ENCODE measurements at regions not wholly inside any gene's neighbourhood (a gene's known extent, or its start where the extent isn't known, plus 50 kb on each side); places are given as distances from the start of the nearest gene placed in this dataset.

DNA sequence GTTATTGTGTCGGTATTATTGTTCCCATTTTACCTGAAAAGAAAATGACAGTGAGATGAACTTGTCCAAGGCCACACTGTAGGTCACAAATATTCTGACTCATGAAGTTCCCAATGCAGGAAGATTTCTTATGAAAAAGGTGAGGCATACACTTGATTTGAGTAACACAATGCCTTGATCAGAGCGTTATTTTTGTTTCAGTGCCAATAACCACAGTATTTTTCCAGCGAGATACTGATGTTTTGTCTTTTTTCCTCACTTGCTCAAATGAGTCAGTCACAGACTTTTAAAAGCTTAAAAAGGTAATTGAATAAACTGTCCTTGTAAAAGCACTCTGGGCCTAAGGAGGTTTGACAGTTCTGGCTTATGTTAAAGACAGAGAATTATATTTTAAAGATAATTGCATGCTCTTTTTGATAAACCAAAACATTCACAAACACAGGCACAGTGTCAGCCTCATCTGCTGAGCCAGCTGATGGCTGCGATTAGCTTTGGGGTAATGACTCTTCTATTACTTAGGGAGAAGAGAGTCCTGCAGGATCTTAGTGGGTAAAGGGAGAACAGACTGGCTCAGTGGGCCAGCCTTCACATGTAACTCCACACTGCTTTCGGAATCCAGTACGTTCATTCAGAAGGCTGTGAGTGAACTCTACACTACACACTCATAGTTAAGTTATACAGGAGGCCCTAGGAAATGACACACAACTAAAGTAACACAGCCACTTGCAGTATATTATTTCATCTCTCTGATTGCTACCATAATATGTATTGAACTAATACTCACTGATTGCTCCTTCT is 165.5 kb upstream of the CD180 start (continued):
- TF ChIP-seq CREB5 (CRISPR knock-in tag; IDR thresholded peaks at IDR 0.05; ENCODE audit: low read depth) (0 out of 2 replicates have a peak, but pooled peaks have one; percentile 40), TSHZ2 (CRISPR knock-in tag; IDR thresholded peaks at IDR 0.05) (peak; percentile 93)

- no peak for ATAC-seq
- TF ChIP-seq ZC3H10 (CRISPR knock-in tag; IDR thresholded peaks at IDR 0.05) = no peak
- TF ChIP-seq BACH2 (CRISPR knock-in tag; IDR thresholded peaks at IDR 0.05; ENCODE audit: borderline replicate concordance) = no peak
- no peak for TF ChIP-seq ARNTL (CRISPR knock-in tag; IDR thresholded peaks at IDR 0.05; ENCODE audit: borderline replicate concordance, low read depth)
- TF ChIP-seq OSR1 (CRISPR knock-in tag; IDR thresholded peaks at IDR 0.05) = no peak
- TF ChIP-seq, protein P1, sequence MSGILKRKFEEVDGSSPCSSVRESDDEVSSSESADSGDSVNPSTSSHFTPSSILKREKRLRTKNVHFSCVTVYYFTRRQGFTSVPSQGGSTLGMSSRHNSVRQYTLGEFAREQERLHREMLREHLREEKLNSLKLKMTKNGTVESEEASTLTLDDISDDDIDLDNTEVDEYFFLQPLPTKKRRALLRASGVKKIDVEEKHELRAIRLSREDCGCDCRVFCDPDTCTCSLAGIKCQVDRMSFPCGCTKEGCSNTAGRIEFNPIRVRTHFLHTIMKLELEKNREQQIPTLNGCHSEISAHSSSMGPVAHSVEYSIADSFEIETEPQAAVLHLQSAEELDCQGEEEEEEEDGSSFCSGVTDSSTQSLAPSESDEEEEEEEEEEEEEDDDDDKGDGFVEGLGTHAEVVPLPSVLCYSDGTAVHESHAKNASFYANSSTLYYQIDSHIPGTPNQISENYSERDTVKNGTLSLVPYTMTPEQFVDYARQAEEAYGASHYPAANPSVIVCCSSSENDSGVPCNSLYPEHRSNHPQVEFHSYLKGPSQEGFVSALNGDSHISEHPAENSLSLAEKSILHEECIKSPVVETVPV (CRISPR knock-in tag; IDR thresholded peaks at IDR 0.05) = no peak
Observed at GRCh38 chr5:67360047-67360446, 163.4 kb upstream of the CD180 start.

GRCh38 chr5:67358186-67358585 is 161.6 kb upstream of the CD180 start:
- ATAC-seq = no peak
- TF ChIP-seq TSHZ2 (CRISPR knock-in tag; IDR thresholded peaks at IDR 0.05) (no peak), TOX (CRISPR knock-in tag; IDR thresholded peaks at IDR 0.05; ENCODE audit: borderline replicate concordance) (no peak), ISL1 (CRISPR knock-in tag; IDR thresholded peaks at IDR 0.05) (no peak), CREB5 (CRISPR knock-in tag; IDR thresholded peaks at IDR 0.05; ENCODE audit: low read depth) (no peak), ZNF8 (CRISPR knock-in tag; IDR thresholded peaks at IDR 0.05) (no peak), ESRRG (CRISPR knock-in tag; IDR thresholded peaks at IDR 0.05) (no peak), ZNF565 (CRISPR knock-in tag; conservative IDR thresholded peaks at IDR 0.05; ENCODE audit: low read depth) (no peak)
- TF ChIP-seq, protein P2, sequence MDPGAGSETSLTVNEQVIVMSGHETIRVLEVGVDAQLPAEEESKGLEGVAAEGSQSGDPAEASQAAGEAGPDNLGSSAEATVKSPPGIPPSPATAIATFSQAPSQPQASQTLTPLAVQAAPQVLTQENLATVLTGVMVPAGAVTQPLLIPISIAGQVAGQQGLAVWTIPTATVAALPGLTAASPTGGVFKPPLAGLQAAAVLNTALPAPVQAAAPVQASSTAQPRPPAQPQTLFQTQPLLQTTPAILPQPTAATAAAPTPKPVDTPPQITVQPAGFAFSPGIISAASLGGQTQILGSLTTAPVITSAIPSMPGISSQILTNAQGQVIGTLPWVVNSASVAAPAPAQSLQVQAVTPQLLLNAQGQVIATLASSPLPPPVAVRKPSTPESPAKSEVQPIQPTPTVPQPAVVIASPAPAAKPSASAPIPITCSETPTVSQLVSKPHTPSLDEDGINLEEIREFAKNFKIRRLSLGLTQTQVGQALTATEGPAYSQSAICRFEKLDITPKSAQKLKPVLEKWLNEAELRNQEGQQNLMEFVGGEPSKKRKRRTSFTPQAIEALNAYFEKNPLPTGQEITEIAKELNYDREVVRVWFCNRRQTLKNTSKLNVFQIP (CRISPR knock-in tag; IDR thresholded peaks at IDR 0.05; ENCODE audit: borderline replicate concordance, low read depth) = no peak

- no peak for TF ChIP-seq ZNF8 (CRISPR knock-in tag; IDR thresholded peaks at IDR 0.05)
- 0 out of 2 replicates have a peak, but pooled peaks have one; percentile 19 for TF ChIP-seq TCF4 (CRISPR knock-in tag; IDR thresholded peaks at IDR 0.05; ENCODE audit: borderline replicate concordance)
- peak; percentile 56; the same call in 2 of the 3 replicates for ATAC-seq
Observed at GRCh38 chr5:67355120-67355713, 158.6 kb upstream of the CD180 start.

Data from SK-N-SH treated with all-trans-retinoic acid at 6 μM for 48 hours (cell line).